ENCODE measurements at regions not wholly inside any gene's neighbourhood (a gene's known extent, or its start where the extent isn't known, plus 50 kb on each side); places are given as distances from the start of the nearest gene placed in this dataset.

DNA sequence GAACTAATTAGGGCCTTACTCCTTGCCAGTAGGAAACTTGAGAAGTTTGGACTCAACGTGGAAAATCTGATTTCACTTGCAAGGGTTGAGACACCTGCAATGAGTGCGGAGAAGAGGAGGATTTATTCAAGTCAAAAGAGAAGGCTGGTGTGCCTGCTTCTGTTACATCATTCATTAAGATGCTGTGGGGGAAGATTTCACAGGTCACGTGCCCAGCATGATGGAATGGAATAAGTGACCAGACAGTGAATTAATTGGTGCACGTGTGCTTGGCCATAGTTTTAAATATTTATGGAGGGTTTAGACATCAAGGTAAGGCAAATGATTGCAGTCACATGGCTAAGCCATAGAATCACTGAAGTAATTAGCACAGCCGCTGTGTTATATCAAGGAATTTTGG is 155.0 kb downstream of the C7orf25 start:
- no peak for DNase-seq

DNA sequence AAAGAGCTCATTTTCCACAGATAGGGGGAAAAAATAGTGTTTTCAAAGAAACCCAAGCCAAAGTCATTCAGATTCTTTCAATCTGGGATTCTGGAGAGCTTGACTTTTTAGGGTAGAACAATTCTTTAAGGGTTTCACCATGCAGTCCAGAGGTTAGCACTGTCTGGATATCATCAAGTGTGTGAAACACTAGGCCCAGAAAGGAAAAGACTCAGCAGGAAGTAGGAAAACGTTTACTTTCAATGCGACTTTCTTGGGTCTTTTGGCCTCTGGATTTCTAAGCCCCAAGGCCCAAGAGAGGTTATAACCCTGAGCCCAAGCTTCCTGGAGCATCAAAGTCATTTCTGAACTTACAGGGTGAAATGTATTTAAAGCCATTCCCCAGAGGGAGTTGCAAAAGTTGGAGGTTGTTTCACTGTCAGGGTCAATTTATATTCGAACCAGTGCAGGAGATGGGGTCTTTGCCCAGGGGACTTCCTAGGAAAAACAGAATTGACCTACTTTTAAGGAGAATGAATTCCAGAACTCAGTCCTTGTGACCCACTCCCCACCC is 158.0 kb downstream of the C7orf25 start:
- DNase-seq: no peak

DNA sequence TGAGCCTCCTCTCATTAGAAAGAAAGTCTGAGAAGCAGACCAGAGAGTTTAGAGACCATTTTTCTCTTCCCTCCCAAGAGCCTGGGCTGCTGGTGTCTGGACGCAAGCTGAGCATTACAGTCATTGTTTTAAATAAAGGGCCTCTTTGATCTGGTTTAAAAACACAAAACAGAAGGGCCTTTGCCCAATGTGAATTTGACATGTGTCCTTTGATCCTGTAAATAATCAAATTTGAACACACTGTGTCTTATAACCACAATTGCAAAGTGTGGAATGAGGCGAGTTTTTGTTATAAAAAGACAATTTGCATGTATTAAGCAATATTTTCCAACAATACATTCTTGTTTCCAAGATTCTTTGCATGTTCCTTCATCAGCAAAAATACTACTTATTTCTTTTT is 158.5 kb downstream of the C7orf25 start:
- no peak for DNase-seq

DNA sequence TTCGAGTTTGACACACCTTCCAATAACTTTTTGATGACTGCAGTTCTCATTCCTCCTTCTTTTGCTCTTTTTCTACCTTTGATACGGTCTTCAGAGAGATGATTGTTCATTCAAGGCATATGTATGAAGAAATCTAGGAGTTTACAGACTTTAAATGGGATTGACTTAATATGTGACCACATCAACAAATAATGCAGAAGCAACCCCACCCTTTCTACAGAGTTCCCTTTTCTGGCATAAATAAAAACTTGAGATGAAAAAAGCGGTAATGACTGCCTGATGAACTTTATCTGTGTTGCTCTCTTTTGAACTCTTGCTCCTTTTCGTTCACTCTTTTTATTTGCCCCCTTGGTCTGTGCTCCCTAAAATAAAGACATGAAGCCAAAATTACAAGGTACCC is 161.7 kb downstream of the C7orf25 start:
- DNase-seq: no peak

DNA sequence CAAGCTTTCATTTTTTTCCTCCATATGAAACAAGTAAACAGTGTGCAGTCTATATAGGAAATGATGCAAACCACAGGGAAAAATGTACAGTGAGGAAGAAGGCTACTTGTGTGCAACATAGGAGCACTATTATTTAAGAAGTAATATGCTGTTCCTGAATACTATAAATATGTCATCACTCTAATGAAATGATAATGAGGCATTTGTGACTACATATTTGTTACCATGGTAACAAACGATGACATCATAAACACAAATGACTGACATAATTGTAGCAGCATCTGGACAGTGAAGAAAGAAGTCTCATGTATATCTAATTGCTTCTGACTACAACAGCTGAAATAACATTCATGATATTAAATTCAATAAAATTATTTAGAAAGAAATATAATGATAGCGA is 164.8 kb downstream of the C7orf25 start:
- no peak for DNase-seq

DNA sequence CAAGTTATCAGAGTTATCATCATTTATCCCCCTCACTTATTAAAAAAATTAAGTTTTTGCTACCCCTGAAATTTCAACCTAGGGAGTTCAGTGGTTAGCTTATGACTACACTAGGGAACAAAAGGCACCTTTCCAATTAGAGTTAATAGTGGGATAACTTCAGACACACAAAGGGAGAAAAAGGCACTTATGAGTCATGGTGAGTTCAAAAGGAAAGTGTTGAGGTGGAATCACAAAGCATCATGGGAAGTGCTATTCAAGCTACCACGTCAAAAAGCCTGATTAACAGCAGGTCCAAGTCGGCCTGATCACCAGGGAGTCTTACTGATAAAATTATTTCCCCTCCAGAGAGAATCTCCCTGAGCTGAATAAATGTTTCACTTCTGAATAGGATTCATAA is 165.7 kb downstream of the C7orf25 start:
- no peak for DNase-seq

DNA sequence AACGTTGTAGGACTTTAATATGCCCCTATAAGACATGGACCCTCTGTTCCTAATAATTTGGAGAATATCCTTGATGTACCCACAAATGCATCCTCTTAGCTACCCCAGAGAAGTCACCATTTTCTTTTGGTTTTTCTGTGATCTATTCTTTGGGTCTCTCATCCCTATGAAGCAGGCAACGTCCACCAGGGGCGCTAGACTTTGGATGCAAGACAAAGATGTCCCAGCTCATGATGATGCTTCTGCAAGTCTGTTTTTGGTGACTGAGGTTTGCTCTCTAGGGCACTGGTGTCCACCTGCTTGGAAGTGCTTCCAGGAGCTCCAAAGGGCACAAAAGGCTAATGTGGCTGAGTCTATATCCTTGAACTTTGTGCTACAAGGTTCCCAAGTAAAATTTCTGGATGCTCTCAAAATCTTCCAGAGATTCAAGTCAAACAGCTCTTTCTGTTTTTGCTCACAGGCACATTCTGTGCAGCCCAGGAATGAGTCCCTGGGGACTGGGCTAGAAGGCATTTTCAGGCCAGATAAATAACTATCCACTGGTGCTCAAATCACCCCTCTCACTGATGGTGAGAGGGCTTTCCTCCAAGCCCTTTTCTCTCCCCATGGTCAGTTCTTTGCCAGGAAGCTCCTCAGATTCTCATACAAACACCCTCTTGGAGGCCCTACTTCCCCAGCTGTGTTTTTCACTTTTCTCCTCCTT is 166.4 kb downstream of the C7orf25 start:
- DNase-seq: peak in 1 of 2 experiments; percentile 29

DNA sequence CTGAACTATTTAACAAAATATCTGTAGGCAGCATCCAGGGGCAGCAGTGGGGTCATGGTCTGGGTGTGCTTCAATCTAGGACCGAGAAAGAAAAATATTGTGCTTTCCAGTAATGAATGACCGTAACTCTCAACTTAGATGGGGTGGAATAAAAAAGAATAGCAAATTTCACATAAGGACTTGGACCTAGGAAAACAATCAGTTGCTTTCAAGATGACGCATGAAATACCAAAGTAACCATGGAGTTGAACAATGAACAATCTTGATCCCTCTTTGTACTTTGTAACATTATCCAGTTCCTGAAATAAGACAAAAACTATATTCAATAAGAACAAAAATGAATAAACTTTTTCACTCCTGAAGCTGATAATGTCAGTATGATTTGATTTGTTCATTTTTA is 167.1 kb downstream of the C7orf25 start:
- DNase-seq: no peak

DNA sequence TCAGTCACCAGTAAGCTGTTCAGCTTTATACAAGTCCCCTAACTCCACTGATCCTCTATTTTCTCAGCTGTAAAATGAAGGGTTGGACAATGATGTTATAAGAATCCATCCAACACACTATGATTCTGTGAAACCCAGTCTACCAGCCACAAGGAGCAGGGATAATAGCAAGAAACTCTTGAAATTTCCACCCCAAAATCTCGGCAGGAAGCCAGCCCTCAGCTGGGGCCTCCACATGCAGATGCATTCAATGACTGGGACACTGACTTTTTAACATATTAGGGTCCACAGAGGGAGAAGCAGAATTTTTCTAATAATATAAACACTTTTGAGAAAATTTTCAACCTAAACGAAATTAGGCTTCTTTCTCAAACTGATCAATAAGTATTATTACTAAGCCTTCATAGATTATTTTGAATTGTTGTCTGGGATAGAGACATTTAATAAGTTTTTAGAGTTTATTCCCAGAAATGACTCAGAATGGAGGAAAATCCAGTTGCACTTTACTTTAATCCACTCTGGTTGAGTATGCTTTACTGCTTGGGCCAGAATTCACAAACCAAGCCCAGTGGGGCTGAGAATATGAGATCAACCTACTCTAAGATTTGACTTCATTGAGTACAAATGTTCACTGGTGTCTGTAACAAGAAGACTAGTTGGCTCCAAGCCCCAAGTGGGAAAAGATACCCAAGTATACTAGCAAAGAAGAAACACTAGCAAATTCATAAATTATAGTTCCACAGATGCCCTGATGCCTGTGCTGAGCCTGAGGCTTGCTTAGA is 168.6 kb downstream of the C7orf25 start:
- no peak for DNase-seq

DNA sequence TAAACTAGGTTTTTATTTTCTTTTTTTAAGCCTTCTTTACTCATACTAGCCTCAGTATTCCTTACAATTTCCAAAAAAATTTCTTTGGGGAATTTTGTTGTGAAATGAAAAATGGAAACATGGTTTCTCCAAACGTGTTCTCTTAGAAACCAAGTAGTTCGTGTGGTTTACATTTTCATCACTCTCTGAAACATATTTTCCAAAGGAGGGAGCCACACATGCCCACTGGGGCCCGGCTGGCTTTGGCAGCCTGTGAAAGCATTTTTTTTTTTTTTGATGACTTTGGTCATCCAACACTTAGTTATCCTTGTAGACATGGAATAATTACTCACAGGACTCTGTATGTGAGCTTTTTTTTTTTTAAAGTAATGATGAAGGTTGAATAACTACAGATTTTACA is 169.6 kb downstream of the C7orf25 start:
- no peak for DNase-seq

DNA sequence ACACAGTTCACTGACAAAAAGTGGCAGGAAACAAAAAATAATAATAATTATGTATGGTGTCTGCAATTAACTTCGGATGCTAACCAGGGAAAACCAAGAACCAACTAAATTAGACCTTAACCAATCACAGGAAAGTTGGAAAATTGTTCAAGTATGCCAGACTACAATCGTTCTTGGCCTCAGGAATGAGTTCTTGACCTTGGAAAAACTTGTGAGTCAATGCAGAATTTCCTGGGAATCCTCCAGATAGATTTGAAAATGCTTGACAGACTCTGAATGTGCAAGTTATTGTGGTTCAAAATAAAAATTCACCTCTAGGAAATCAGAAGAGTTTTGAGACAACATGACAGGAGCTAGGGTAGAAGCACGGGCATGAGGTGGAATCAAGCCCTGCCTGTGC is 171.5 kb downstream of the C7orf25 start:
- no peak for DNase-seq

DNA sequence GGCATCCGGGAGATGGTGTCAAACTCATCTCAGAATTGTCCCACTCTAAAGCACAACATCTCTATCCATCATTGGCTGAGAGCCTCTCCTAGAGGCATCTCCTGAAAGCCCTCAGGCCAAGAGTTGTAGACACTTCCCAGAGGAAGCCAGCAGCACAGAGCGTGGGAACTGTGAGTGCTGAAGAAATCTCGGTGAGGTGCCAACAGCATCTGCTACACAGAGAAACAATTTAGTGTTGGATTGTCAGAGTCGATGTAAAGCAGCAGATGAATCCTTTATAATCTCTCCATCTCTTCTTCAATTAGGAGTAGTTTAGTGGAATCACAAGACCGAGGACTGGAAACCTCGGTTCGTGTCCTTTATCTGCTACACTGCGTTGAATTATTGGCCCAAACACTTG is 172.2 kb downstream of the C7orf25 start:
- no peak for DNase-seq

DNA sequence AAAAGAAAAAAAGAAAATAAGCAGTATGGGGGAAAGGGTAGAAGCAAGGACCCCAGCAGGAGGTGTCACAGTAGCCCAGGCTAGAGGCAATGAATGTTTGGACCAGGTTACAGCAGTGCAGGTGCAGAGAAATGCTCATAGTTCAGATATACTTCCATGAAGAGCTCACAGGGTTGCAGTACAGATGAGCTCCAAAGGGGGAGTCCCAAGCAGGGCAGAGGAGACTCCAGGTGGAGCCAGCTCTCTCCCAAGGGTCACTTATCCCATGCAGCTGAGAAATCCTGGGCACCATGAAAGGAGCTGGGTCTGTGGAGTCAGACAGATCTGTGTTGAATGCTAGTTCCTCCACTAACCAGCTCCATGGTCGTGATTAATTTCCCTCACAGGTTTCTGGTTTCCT is 174.9 kb downstream of the C7orf25 start:
- DNase-seq: no peak

DNA sequence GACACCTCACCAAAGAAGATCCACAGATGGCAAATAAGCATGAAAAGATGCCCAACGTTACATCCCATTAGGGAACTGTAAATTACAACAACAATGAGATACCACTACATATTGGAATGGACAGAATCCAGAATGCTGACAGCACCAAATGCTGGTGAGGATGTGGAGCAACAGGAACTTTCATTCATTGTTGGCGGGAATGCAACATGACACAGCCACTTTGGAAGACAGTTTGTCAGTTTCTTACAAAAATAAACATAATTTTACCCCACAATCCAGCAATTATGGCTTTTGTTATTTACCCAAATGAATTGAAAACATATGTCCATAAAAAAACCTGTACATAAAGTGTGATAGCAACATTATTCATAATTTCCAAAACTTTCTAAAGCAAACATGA is 176.8 kb downstream of the C7orf25 start:
- DNase-seq: no peak

DNA sequence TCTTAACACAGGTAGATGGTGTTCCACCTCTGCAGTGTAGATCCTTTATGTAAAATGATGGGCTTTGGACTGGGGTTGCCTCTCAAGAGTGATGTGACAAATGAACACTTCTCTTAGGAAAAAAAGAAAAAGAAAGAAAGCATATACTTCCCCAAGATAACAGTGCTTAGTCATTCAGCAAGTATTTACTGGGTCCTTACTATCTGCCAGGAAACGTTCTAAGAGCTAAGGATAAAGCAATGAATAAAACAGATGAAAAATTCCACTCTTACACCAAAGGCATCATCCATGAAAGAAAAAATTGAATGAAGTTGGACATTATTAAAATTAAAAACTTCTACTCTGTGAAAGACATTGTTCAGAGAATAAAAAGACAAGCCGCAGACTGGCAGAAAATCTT is 177.3 kb downstream of the C7orf25 start:
- DNase-seq: no peak

DNA sequence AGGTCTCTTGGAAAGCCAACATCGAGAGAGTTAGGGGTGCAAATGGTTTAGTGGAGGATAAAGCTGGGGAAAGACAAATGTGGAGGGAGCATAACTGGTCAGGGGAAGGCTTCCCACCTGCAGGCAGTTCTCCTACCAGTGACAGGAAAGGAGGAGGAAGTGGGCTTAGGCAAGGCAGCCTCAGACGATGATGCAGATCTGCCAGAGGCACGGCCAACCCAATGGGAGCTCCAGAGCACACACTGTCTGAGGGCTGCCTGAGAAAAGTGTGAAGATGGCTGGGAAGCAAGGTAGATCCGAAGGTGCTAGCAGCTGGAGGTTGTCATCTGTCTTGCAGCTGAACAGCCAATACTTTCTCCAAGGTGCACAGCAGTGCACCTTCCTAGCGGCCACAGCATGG is 178.8 kb downstream of the C7orf25 start:
- DNase-seq: no peak

DNA sequence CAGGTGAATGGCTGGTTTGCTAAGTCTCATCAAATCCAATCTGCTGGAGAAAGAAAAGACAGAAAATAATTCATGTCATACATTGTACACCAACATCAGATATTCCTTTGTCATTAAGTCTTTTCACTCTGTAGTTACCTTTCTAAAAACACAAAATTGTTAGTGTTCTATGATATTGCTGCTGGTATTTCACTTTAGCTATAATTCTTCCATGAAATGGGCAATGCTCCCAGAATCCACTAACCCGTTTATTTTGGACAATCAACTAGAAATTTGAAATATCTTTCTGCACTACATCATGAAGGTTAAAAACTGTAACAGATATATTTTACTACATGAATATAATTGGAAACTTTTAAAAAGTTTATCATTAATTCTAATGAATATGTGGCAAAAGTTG is 181.3 kb downstream of the C7orf25 start:
- no peak for DNase-seq

DNA sequence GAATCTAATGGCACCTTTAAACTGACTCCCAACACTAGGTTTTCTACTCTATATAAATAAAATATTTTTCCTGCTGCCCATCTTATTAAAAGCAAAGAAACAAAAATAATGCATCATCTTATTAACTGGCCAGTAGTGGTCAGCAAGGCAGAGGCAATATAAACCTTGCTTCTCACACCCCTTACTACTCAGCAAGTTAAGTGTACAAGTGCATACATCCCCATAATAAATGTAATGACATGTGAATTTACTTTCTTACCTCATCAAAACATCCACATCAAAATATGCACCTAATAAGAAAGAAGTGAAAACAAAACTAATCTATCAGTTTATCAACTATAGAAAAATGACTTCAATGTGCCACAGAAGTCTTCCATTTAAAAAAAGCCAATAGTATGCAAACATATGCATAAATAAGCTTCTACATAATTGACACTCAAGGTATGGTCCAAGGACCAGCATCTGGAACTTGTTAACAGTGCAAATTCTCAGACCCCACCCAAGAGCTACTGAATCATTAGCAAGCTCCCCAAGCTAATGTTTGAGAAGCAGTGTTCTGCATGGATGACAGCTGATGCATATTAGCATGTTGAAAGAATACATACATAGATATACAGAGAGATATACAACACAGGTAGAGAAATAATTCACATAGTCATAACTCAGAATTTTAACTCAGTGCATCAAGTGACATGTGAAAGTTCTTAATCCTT is 182.7 kb downstream of the C7orf25 start:
- no peak for DNase-seq

DNA sequence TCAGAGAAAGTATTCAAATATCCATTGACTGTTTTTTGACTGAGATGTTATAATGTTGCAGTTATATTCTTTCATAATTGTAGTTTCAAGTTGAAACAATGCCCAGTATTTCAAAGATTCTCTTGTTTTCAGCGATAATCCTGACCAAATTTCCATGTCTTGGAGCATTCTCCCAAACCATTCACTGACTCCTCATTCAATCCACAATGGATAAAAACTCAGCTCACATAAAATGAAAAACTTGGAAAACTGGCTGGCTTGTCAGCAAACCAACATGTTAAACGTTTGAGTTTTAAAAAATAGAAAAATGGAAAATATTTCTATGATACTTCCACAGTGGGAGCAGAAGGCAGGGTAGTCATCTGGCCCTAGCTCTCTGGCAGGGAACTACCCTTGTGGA is 184.4 kb downstream of the C7orf25 start:
- DNase-seq: no peak

DNA sequence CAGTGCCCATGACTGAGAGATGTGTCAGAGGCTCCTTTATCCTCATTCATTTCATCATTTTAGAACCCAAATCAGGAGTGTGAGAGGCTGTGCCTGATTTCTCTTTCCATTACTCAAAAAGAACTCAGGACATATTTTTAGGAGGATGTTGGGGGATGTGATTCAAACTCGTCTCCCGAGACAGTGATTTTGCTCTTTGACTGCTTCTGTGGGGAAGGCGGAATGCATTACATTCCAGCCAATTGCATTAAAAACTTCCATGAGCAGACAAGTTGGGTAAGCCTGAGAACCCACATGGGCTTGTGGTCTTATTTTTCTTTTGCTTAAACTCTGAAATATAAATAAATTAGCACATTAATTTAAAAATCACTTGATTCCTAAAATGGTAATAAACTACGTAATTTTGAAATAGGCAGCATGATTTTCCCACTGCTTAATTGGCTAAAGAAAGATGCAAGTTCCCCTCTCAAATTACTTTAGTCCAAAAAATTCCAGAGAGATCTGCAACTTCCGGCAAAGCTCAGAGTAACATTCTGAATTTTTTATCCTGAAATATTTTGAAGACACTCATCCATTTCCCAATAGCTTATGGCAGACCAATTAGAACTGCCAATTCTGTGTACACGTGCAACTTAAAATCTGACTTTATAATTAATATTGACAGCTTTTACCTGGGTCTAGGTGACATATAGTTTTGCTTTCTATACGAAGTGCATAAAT is 185.6 kb downstream of the C7orf25 start:
- DNase-seq: no peak

DNA sequence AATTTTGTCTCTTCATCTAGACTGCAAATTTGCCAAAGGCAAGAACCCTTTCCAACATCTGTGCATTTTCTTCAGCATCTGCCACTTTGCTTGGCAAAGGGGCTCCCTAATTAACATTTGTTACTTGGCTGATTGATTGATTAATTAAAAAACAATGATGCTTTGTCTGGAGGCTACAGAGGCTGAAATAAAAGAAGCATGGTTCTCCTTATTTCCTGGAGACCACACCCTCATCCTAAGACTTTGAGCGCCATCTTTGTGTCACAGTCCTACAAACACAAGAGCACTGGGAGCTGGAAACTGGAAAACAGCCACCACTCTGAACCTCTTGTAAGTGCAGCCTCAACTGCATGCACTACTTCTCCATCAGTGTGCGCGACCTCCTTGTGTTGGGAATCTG is 189.2 kb downstream of the C7orf25 start:
- DNase-seq: no peak

DNA sequence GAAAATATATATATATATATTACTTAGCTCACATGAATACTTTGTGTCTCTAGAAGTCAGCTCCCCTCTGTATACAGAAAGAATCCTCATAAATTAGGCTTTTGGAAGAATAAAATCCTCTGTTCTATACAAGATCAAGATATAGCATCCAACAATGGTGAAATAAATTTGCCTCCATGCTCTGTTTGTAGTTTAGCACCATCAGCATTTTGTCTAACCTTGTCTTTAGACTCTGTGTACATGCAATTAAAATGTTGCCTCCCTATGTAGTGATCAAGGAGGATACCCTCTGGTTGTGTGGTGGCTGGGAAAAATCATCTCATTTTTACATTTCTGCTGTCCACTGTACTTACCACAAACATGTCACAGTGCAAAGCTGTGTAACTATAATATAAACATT is 189.7 kb downstream of the C7orf25 start:
- DNase-seq: no peak
